ENCODE measurements at regions not wholly inside any gene's neighbourhood (a gene's known extent, or its start where the extent isn't known, plus 50 kb on each side); places are given as distances from the start of the nearest gene placed in this dataset.
"Not testable (repeated sequence)": the region's sequence is repeated elsewhere in the genome, so short reads cannot be mapped to it uniquely, and the experiment has no call there.

DNA sequence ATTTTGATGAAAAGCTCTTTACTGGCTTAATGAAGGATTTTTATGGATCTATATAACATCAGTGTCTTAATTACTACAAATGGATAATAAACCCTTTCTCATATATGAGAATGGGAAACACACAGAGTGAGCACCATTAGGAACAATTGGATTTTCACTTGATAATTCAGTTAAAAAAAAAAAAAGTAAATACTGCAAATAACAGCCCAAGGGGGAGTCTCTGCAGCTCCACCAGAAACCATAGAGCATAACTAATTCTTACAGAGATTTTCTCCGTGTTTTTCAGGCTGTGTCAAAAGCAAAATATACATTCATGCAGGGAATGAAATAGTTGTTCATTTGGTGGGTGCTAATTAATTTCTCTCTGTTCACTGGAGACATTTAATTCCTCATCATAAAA lies 125.3 kb downstream of the EBLN2 start:
- 67 to 95% methylated on average over 1 of the region's 1 CpG for WGBS, 2 donors
- no peak for DNase-seq
- TF ChIP-seq, protein P1, sequence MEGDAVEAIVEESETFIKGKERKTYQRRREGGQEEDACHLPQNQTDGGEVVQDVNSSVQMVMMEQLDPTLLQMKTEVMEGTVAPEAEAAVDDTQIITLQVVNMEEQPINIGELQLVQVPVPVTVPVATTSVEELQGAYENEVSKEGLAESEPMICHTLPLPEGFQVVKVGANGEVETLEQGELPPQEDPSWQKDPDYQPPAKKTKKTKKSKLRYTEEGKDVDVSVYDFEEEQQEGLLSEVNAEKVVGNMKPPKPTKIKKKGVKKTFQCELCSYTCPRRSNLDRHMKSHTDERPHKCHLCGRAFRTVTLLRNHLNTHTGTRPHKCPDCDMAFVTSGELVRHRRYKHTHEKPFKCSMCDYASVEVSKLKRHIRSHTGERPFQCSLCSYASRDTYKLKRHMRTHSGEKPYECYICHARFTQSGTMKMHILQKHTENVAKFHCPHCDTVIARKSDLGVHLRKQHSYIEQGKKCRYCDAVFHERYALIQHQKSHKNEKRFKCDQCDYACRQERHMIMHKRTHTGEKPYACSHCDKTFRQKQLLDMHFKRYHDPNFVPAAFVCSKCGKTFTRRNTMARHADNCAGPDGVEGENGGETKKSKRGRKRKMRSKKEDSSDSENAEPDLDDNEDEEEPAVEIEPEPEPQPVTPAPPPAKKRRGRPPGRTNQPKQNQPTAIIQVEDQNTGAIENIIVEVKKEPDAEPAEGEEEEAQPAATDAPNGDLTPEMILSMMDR (IDR thresholded peaks at IDR 0.05): no peak
- no peak for TF ChIP-seq POLR2A (IDR thresholded peaks at IDR 0.05)
- H3K36me3 ChIP-seq: no peaks in the 10 kb centered on the region
- H3K4me1 ChIP-seq: no peaks in the 10 kb centered on the region
- no peak overlapping the region for H3K4me3 ChIP-seq
- no peaks in the 10 kb centered on the region for H3K9me3 ChIP-seq
- no peak overlapping the region for H3K27ac ChIP-seq
- H3K27me3 ChIP-seq: no peaks in the 10 kb centered on the region
- intact Hi-C loops (cut with DNase I): no loop called here

DNA sequence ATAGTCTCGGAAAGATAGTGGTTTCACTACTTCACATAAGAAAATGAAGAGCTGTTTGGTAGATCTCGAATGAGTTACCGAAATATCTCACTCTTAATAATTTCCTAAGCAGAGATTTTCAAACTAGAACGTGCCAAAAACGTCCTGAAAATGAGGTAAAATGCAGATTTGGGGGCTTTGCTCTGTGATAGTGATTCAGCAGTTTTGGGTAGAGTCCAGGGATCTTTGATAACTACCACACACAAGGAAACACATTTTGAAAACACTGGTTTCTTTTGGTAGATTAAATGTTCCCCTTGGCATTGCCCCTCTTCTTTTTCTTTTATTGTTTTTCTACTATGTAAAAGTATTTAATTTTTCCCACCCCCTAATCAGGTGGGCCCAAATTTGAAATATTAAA lies 125.9 kb downstream of the EBLN2 start:
- WGBS, 2 donors: 52 to 59% methylated on average over 5 of the region's 5 CpGs
- Histone ChIP-seq H3K27ac (no peak overlapping the region), H3K9me3 (no peaks in the 10 kb centered on the region), H3K36me3 (no peaks in the 10 kb centered on the region), H3K4me3 (no peak overlapping the region), H3K27me3 (no peaks in the 10 kb centered on the region), H3K4me1 (no peaks in the 10 kb centered on the region)
- DNase-seq: no peak
- no peak for TF ChIP-seq POLR2A (IDR thresholded peaks at IDR 0.05)
- TF ChIP-seq, protein P1 (IDR thresholded peaks at IDR 0.05): no peak
- intact Hi-C loops (cut with DNase I): no loop called here

DNA sequence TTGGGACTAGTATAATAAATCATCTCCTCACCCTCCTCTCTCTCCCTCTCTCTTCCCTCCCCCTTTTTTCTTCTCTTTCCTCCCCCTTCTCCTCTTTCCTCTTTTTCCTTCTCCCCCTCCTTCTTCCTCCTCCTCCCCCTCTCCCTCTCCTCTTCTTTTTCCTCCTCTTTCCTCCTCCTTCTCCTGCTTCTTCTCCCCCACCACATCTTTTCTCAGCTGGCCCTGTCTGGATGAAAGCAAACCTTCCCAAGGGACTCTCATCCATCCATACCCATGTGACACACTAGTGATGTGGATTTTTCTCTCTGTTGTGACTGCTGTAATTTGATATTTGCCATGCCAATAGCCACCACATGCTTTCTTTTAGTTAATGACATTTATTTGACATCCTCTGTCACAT lies 127.2 kb downstream of the EBLN2 start:
- Histone ChIP-seq H3K27ac (no peak overlapping the region), H3K27me3 (no peaks in the 10 kb centered on the region), H3K36me3 (no peaks in the 10 kb centered on the region), H3K4me1 (no peaks in the 10 kb centered on the region), H3K9me3 (no peaks in the 10 kb centered on the region), H3K4me3 (no peak overlapping the region)
- intact Hi-C loops (cut with DNase I): no loop called here
- no peak for DNase-seq
- no peak for TF ChIP-seq POLR2A (IDR thresholded peaks at IDR 0.05)
- TF ChIP-seq, protein P1 (IDR thresholded peaks at IDR 0.05): no peak

DNA sequence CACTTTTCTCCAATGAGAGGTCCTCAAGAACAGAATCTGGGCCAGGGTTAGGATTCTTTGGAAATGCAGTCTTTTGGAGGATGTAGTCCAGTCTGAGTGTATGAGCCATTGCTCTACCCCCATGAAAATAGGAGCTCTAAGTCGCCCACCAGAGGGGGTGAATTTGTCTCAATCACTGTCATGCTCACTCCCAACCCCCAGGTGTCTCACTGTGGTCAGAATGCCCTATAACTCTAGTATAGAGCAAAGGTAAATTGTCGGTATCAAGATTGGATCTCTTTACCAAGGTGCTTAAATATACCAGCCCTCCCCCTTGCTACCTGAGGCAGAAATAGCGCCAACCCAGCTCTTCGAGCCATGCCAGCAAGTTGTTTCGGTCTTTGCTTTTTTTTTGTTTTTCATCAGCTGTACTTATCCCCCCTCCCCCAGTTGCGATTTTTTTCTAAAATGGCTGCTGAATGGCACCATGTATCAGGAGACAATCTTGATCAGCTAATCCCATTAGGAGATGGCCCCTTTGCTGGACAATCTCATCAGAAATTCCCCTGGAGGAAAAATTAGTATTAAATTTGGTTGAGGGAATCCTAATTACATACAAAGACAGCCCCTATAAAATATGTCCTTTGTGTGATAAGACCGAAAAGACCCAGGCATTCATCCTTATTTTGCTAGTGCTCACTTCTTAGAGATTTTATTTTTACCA lies 130.7 kb downstream of the EBLN2 start:
- 84 to 86% methylated on average over 6 to 7 of the region's 7 CpGs for WGBS, 2 donors
- Histone ChIP-seq H3K36me3 (no peaks in the 10 kb centered on the region), H3K27me3 (no peaks in the 10 kb centered on the region), H3K4me1 (no peaks in the 10 kb centered on the region), H3K4me3 (no peak overlapping the region), H3K9me3 (no peaks in the 10 kb centered on the region), H3K27ac (no peak overlapping the region)
- no peak for TF ChIP-seq POLR2A (IDR thresholded peaks at IDR 0.05)
- TF ChIP-seq, protein P1 (IDR thresholded peaks at IDR 0.05): peak in 1 of 6 experiments; percentile 20
- DNase-seq: no peak
- intact Hi-C loops (cut with DNase I): no loop called here

DNA sequence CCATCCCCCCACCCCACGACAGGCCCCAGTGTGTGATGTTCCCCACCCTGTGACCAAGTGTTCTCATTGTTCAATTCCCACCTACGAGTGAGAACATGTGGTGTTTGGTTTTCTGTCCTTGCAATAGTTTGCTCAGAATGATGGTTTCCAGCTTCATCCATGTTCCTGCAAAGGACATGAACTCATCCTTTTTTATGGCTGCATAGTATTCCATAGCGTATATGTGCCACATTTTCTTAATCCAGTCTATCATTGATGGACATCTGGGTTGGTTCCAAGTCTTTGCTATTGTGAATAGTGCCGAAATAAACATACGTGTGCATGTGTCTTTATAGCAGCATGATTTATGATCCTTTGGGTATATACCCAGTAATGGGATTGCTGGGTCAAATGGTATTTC lies 132.5 kb downstream of the EBLN2 start:
- H3K27me3 ChIP-seq; H3K4me3 ChIP-seq; intact Hi-C loops (cut with DNase I); DNase-seq; H3K27ac ChIP-seq; H3K9me3 ChIP-seq; H3K36me3 ChIP-seq; H3K4me1 ChIP-seq: not testable (repeated sequence)
- 81 to 88% methylated on average over 4 of the region's 5 CpGs for WGBS, 2 donors

DNA sequence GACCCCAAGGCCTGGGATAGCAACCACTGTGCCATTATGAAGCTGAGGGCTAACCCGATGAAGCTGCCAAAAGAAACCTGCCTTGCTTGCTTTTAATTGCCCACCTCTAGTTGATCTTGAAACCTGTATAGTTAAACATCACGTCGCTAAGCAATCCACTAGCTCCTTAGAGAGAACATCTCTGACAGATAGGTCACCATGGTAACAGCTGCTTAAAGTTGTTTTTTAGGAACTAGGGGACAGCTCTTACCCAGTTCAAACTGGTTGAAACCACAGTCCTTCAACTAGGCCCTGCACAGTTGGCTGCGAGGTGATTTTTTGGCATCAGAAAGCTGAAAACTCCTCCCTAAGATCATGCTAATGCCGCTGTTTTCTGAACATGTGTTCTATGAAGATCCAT lies 135.7 kb downstream of the EBLN2 start:
- DNase-seq: no peak
- Histone ChIP-seq H3K27ac (no peak overlapping the region), H3K27me3 (no peaks in the 10 kb centered on the region), H3K4me1 (no peaks in the 10 kb centered on the region), H3K9me3 (no peaks in the 10 kb centered on the region), H3K36me3 (no peaks in the 10 kb centered on the region), H3K4me3 (no peak overlapping the region)
- WGBS, 2 donors: 70 to 77% methylated on average over 5 of the region's 5 CpGs
- TF ChIP-seq POLR2A (IDR thresholded peaks at IDR 0.05): no peak
- TF ChIP-seq, protein P1 (IDR thresholded peaks at IDR 0.05): no peak
- intact Hi-C loops (cut with DNase I): no loop called here
